ENCODE measurements at regions not wholly inside any gene's neighbourhood (a gene's known extent, or its start where the extent isn't known, plus 50 kb on each side); places are given as distances from the start of the nearest gene placed in this dataset.
"Not testable (repeated sequence)": the region's sequence is repeated elsewhere in the genome, so short reads cannot be mapped to it uniquely, and the experiment has no call there.

GRCh38 chr6:6811128-6812009, 222.8 kb downstream of the LY86 start:
- no peak for DNase-seq (ENCODE audit: low read depth in 1 of 2, low spot score in 1 of 2)

DNA sequence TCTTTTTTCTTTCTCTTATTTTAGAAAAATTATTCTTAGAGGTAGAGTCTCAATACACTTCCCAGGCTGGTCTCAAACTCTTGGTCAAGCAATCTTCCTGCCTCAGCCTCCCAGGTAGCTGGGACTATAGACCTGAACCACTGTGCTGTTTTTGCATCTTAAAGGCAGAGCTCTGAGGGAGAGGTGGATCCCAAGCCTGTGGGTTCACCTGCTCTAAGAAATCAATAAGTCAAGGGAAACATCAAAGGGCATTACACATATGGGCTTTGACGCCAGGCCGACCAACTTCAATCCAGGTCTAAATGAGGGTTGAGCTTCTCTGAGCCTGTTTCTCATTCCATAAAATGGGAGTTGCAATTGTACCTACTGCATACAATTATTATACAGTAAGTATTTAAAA, 223.9 kb downstream of the LY86 start:
- DNase-seq (ENCODE audit: low read depth in 1 of 2, low spot score in 1 of 2) = no peak

DNA sequence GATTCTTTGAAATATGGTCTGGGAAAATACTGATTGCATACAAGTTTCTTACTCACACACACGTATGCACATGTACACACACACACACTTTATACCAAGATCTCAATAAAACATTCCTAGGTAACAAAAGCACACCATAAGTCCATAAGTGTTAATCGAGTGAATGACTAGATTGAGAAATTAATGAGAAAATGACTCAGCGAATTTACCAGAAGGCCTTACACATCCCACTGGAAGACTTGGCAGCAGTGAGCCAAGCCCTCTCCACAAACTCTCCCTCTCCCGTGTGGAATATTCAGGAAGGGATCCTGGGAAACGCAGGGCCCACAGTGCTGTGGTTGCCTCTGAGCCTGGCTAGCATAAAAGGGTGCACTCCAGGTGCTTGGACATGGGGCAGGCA, 227.2 kb downstream of the LY86 start:
- no peak for DNase-seq (ENCODE audit: low read depth in 1 of 2, low spot score in 1 of 2)

GRCh38 chr6:6816716-6817115, 228.2 kb downstream of the LY86 start:
- DNase-seq (ENCODE audit: low read depth in 1 of 2, low spot score in 1 of 2) = no peak

- DNase-seq (ENCODE audit: low read depth in 1 of 2, low spot score in 1 of 2) = no peak
Observed at GRCh38 chr6:6818078-6818639, 229.6 kb downstream of the LY86 start.

DNA sequence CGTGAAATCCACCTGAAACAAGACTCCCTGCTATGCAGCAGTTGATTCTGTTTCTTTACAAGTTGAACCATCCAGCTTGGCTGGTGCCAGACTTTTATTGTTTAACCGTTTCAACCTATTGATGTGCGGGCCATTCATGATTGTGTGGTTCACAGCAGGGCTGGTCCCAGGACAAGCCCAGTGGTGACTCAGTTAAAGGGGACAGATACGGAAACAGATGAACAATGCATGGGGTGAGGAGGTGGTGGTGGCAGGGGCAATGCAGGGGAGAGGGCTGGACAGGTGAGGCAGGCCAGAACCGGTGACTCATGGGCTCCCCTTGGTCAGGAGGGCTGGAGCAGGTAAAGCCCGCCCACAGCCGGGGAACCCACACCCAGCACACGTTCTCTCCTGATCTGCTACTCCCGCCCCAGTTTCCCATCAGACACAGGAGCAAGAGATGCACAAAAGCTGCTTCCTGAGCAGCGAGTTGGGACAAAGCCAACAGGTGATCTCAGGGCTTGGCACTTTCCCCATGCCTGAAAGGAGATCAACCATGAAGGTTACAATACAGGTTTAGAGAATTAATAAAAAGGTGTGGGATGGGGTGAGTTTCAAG, 232.2 kb downstream of the LY86 start:
- DNase-seq (ENCODE audit: low read depth in 1 of 2, low spot score in 1 of 2) = no peak

- no peak for DNase-seq (ENCODE audit: low read depth in 1 of 2, low spot score in 1 of 2)
Observed at GRCh38 chr6:6821639-6822261, 233.2 kb downstream of the LY86 start.

- no peak for DNase-seq (ENCODE audit: low read depth in 1 of 2, low spot score in 1 of 2)
Observed at GRCh38 chr6:6823030-6823429, 234.5 kb downstream of the LY86 start.

- DNase-seq (ENCODE audit: low read depth in 1 of 2, low spot score in 1 of 2) = no peak
Observed at GRCh38 chr6:6823568-6824224, 235.2 kb downstream of the LY86 start.

DNA sequence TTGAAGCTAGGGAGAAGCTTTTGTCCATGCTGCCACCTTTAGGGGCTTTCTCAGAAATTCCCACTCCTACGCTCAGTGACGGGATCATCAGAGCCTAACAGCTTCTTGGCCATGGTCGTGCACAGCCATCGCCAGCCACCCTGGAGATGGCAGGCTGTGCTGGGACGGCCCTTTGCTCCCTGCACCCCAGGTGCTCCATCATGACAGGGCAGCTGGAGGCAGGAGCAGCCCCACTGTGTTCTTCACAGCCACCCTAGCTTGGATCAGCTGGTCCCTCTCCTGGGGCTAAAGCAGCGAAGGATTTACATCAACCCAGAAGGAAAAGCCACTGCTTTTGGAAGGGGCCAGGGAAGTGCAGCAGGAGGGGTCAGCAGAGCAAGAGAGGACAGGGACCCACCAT, 235.9 kb downstream of the LY86 start:
- no peak for DNase-seq (ENCODE audit: low read depth in 1 of 2, low spot score in 1 of 2)

DNA sequence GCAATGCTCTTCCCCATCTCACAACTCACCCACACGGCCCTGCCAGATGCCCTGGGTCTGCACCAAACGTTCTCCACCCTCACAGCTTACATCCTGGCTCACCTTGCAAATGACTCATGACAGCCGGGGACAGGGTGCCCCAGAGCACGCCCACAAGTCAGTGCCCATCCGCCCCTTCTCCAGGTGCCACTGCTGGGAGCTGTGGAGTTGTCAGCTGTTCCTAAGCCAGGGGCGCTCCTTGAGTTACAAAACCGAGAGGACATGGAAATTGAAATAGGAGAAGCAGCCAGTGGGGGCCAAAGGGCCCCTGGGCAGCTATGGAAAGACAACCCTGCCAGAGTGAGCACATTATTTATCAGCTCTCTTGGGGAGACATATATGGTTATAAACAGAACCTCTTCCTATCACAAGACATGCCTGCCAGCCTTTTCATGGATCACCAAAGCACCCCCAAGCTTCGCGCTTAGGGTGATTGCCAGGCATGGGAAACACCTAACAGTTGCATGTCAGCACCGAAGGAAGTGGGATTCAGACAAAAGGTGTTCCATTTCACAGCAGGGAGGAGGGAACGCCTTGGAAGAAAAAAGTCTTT, 236.8 kb downstream of the LY86 start:
- no peak for DNase-seq (ENCODE audit: low read depth in 1 of 2, low spot score in 1 of 2)

GRCh38 chr6:6826095-6826901, 237.8 kb downstream of the LY86 start:
- no peak for DNase-seq (ENCODE audit: low read depth in 1 of 2, low spot score in 1 of 2)

DNA sequence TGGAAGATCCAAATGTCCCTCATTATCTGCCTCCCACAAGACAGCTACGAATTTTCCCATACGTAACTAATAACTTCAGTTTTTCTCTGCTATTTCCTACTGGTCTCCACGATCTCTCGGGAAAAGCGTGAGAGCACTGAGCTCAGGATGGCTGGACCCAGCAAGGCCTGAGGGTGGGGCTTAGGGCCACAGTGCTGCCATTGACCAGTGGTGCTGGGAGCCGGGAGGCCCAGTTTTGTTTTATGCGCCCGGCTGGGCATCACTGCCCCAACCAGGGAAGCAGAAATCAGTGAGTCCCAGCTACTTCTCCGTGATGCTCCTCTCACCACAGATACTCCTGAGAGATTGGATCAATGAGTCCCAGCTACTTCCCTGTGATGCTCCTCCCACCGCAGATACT, 238.4 kb downstream of the LY86 start:
- no peak for DNase-seq (ENCODE audit: low read depth in 1 of 2, low spot score in 1 of 2)

- DNase-seq (ENCODE audit: low read depth in 1 of 2, low spot score in 1 of 2) = no peak
Observed at GRCh38 chr6:6829872-6830685, 241.6 kb downstream of the LY86 start.

DNA sequence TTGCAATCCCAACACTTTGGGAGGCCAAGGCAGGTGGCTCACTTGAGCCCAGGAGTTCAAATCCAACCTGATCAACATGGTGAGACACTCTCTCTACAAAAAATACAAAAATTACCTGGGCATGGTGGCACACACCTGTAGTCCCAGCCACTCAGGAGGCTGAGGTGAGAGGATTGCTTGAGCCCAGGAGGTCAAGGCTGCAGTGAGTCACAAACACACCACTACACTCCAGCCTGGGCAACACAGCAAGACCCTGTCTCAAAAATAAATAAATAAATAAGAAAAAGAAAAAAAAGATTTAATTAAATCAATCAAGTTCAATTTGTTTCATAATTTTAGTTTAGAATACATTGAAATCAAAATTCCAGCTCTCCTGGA, 242.2 kb downstream of the LY86 start:
- DNase-seq (ENCODE audit: low read depth in 1 of 2, low spot score in 1 of 2) = not testable (repeated sequence)

DNA sequence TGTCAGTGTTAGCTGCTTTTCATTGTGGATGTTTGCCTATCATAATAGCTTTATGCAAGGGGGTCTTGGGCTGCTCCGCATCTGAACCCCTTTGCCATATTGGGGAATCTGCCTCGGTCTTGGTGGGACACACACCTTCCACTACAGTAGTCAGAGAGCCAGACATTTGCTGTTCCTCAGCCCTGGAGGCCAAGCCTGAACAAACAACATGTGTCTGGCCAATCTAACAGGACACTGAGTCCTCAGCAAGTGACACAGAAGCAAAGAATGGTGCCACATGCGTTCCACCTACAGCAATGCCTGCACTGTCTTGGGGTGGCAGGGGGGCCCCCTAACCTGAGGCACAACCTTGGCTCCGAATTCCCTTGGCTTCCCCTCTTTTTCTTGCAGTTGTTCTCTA, 243.9 kb downstream of the LY86 start:
- DNase-seq (ENCODE audit: low read depth in 1 of 2, low spot score in 1 of 2) = no peak

DNA sequence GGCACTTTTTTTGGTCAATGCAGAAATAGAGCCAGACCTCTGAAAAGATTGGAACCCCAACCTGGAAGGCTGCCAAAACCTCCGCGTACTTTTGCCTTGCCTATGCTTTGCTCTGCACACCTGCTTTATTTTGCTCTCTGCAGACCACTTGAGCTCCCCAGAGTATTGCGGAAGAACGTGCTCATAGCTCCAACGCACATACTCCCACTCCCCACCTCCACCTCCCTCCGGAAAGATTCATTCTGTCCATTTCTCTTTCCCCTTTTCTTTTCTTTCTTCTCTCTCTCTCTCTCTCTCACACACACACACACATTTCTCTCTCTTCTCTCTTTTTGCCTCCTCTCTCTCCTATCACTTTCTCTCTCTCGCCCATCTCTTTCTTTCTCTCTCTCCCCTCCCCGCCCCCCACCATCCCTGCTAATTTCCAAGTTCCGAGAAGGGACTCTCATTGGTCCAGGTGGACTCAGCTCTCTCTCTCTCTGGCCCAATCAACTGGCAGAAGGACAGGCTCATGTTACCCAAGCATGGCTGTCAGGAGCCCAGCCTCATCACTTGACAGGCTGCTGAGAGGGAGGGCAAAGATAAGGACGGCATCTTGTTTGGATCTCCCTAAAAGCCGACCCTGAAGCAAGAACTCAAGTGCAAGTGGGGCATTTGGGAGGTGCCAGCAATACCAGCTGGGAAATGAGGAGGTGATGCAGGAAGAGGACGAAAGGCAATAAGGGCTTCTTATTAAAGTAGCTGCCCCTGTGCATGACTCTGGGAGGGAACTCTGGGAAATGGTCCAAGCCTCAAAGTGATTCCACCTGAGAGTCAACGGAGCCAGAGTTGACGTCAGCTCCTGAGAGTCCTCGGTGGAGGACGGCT, 246.1 kb downstream of the LY86 start:
- no peak for DNase-seq (ENCODE audit: low read depth in 1 of 2, low spot score in 1 of 2)

DNA sequence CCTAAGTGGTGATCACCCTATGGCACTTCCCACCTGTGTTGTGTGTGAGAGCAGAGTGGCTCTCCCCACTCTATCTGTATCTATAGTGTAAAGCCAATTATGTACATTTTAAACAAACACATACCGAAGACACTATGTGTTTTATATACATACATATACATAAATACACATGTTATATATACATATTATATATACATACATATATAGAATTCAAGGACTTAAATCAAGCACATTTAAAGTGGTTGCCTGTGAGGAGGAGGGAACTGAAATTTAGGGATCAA, 246.6 kb downstream of the LY86 start:
- no peak for DNase-seq (ENCODE audit: low read depth in 1 of 2, low spot score in 1 of 2)
